ENCODE measurements at regions not wholly inside any gene's neighbourhood (a gene's known extent, or its start where the extent isn't known, plus 50 kb on each side); places are given as distances from the start of the nearest gene placed in this dataset.

GRCh38 chr13:59367467-59367866, 796.3 kb downstream of the DIAPH3 start:
- TF ChIP-seq POLR2AphosphoS5 (IDR thresholded peaks at IDR 0.05; ENCODE audit: low read depth, low read length), result no peak
- TF ChIP-seq REST (IDR thresholded peaks at IDR 0.05; ENCODE audit: insufficient read depth in 1 of 2, low read depth in 2 of 2, low read length in 2 of 2), result no peak
- no peak for TF ChIP-seq FOXP2 (optimal IDR thresholded peaks at IDR 0.05; ENCODE audit: borderline replicate concordance, extremely low read depth, extremely low read length, insufficient read depth)
- no peak for TF ChIP-seq TAF1 (IDR thresholded peaks at IDR 0.05; ENCODE audit: borderline replicate concordance, insufficient read depth, low read length)
- no peak for TF ChIP-seq SIN3A (IDR thresholded peaks at IDR 0.05; ENCODE audit: borderline replicate concordance, insufficient read depth, low read length)
